ENCODE measurements at regions not wholly inside any gene's neighbourhood (a gene's known extent, or its start where the extent isn't known, plus 50 kb on each side); places are given as distances from the start of the nearest gene placed in this dataset.
"Not testable (repeated sequence)": the region's sequence is repeated elsewhere in the genome, so short reads cannot be mapped to it uniquely, and the experiment has no call there.

DNA sequence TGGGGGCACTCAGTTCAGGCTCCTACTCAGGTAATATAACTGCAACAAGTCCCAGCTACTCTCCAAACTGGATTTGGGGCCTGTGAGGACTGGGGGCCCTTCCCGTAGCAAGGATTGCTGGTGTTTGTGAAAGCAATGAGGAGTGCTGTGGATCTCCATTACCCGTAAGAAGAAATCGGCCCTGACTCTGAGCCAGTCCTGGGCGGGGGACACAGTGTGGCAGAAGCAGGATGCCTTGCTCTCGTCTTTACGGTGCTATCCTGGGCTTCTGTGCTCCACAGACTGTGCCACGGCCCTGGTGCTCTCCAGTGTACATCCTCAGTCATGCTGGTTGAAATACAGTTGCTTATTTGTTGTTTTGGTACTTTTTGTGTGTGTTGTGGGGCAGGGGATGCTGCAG lies 172.9 kb downstream of the NDUFA10 start:
- in situ Hi-C loops (cut with HindIII; ENCODE audit: low pct_unique_long_range_greater_than_20kb, low sequenced_read_pairs) = no loop called here
- no peak for DNase-seq (ENCODE audit: low read depth)

DNA sequence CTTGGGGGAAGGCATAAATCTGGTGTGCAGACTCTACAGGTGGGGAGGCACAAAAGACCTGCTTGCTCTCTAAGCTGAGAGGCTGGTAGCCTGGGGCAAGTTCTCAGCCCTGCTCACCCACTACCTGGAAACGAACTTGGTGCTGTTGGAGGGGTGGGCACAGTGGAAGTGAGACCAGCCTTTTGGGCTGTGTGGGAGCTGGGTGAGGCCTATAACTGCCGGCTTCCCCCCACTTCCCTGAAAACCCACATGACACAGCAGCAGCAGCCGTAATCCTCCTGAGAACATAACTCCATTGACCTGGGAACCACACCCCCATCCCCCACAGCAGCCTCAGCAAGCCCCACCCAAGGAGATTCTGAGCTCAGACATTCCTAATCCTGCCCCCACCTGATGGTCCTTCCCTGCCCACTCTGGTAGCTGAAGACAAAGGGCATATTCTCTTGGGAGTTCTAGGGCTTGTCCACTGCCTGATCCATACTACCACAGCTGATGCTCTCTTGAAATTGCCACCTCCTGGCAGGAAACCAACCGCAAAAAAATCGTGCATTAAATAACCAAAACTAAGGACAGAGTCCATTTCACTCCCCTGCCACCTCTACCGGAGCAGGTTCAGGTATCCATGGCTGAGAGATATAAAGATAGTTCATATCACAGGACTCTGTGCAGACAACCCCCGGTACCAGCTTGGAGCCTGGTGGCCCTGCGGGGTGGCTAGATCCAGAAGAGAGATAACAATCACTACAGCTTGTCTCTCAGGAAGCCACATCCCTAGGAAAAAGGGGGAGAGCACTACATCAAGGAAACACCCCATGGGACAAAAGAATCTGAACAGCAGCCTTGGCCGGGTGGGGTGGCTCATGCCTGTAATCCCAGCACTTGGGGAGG lies 178.1 kb downstream of the NDUFA10 start:
- no peak for DNase-seq (ENCODE audit: low read depth)
- in situ Hi-C loops (cut with HindIII; ENCODE audit: low pct_unique_long_range_greater_than_20kb, low sequenced_read_pairs) = no loop called here

DNA sequence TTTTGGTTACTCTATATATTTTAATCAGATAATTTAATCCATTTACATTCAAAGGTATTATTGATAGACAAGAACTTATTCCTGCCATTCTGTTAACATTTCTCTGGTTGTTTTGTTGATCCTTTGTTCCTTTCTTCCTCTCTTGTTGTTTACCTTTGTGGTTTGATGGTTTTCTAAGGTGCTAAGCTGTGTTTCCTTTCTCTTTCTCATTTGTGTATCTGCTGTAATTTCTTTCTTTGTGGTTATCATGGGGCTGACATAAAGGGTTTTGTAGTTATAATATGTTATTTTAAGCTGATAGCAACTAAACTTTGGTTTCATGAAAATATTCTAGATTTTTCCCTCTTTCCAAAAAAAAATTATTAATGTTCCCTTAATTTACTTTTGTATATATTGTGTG lies 179.2 kb downstream of the NDUFA10 start:
- in situ Hi-C loops (cut with HindIII; ENCODE audit: low pct_unique_long_range_greater_than_20kb, low sequenced_read_pairs) = no loop called here
- no peak for DNase-seq (ENCODE audit: low read depth)

DNA sequence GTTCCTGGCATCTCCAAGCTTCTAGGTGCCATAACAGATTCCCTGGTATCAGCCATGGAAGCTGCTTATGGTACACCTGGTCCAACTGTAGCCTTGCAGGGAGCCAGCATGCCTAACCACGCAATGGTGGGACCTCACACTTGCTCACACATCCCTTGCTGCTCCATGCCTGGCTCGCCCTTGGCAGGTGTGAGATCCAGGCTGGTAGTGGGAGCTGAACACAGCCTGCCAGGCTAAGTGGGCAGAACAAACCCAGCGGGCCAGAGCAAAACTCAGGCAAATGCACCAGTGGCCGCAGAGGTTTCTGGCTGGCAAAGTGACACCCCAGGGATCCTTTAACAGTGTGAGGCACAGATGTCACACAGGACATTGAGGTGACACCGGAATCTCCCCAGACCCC lies 185.8 kb downstream of the NDUFA10 start:
- no peak for DNase-seq (ENCODE audit: low read depth)
- in situ Hi-C loops (cut with HindIII; ENCODE audit: low pct_unique_long_range_greater_than_20kb, low sequenced_read_pairs) = no loop called here

DNA sequence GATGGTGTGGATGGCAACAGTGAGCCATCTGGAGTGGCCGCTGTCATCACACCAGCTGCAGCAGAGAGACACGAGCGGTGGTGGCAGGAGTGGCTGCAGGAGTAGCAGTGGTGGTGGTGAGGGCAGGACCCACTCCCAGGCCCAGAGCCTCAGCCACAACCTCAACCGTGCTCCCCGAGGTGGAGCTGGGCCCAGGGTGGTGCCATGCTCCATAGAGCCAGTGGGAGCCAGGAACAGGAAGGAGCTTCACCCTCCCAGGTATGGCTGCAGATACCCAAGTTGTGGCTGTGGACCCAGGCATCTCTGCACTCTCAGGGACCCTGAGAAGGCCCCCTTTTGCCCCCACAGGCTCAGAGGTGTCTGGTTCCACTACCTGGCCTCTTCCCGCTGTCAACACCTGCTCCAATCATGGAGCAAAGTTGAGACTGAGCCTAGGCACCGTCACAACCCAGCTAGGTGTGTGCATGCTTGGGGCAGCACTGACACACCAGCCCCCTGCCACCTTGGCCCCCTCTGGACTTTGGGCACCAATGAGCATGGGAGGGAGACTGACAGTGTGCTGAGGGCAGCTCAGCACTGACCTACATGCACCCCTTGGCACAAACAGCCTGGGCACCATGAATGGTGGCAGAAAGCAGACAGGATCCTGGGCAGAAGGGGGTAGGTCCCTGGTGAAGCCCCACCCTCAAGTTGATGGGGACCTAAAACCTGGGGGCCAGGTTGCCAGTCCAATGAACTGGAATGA lies 188.9 kb downstream of the NDUFA10 start:
- in situ Hi-C loops (cut with HindIII; ENCODE audit: low pct_unique_long_range_greater_than_20kb, low sequenced_read_pairs) = no loop called here
- DNase-seq (ENCODE audit: low read depth) = no peak

DNA sequence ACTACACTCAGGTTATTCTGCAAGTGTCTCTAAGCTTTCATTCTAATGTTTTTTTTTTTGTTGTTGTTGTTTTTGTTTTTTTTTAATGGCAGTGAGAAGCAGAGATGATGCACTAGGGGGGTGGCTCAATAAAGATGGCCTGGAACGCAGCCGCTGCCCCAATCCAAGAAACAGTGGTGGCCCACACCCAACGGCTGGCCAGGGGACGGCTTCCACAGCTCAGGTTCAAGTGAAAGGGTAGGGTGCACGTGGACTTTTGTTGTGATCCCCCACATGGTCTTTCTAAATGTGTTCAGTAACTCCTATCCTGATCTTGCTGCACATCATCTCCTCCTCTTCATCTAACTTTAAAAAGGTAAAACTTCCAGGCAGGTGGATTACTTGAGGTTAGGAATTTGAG lies 190.1 kb downstream of the NDUFA10 start:
- in situ Hi-C loops (cut with HindIII; ENCODE audit: low pct_unique_long_range_greater_than_20kb, low sequenced_read_pairs) = no loop called here

DNA sequence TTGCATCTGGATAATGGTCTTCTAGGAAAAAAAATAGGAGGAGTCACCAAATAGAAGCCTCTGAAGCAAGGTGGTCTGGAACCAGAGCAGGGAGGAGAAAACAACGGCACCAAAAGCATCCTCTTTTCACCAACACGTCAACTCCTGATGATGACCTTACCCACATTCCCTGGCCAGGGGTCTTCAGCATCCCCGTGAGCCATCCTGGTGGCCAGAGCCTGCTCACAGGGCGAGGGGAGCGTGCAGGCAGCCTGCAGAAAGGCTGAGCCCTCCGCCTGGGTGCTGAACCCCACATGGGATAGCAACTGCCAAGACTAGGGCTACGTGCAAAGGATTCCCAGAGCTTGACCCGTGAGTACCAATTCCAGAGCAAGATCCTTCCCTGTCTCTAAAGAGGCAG lies 191.0 kb downstream of the NDUFA10 start:
- in situ Hi-C loops (cut with HindIII; ENCODE audit: low pct_unique_long_range_greater_than_20kb, low sequenced_read_pairs) = no loop called here
- no peak for DNase-seq (ENCODE audit: low read depth)

More for the DNA sequence above, 190.1 kb downstream of the NDUFA10 start:
- no peak for DNase-seq (ENCODE audit: low read depth)

DNA sequence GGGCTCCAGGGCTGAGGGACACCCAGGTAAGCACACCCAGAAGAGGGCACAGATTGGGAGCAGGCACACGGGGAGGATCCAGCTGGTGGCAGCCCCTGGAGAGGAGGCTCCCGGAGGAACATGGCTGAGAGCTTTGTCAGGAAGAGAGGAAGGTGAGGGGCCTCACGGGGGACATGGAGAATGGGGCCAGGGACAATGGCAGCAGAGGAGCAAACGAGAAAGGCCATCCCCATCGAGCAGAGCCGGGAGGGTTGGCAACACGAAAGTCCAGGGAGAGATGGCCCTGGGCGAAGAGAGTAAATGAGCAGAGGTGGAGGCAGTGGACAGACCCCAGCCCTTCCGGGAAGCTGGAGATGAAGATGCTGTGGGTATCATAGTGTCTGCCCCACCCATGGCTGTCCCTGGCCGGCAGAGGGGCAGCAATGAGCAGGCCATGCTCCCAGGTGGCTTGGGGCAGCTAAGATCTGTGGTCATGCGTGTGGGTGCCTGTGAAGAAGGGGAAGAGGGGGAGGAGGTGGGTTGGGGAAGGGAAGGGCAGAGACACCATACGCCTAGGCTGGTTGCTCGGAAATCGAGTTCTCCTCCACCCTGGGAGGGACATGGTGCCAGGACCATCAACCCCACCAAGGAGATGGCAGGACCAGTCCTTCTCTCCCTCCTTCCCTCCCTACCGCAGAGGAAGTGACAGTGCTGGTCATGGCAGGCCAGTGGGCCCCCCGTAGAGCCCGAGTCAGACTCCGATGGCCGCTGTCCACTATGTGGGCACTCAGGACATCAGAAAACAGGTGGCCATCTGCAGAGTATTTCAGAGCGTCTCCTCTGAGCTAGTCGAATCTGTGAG lies 191.7 kb downstream of the NDUFA10 start:
- in situ Hi-C loops (cut with HindIII; ENCODE audit: low pct_unique_long_range_greater_than_20kb, low sequenced_read_pairs) = no loop called here

DNA sequence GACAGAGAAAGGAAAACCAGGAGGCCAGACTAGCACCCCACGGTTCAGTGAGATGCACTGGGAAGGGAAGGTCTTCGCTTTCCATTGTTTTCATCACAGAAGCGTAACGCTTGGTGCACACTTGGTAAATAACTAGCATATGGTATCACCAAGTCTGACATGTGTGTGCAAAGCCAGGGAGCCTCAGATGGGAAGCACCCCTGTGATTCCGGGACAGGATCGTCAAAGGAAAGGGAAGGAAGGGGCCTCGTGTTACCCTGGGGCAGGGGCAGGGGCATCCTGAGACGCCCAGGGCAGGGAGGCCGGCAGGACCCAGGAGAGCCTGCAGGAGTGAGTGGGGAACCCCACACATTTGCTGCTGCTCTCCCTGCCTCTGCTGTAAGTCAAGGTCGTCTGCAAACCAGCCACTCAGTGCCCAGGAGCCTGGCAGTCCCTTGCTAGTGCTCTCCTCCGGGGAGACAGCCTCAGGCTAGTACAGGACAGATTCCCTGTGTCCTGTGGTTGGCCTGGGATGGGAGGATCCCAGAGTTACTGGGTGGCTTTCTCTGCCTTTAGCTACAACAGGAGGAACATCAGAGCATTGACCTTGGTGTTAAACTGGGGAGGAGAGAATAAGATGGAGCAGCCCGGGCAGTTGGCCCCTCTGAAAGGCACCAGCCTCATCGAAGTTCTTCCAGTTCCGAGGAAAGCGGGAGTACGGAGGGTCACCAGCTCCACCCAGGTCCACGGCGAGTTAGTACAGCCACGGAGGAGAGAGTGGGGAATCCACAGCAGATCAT lies 192.5 kb downstream of the NDUFA10 start:
- no peak for DNase-seq (ENCODE audit: low read depth)
- in situ Hi-C loops (cut with HindIII; ENCODE audit: low pct_unique_long_range_greater_than_20kb, low sequenced_read_pairs) = no loop called here

More for the DNA sequence above, 191.7 kb downstream of the NDUFA10 start:
- DNase-seq (ENCODE audit: low read depth) = no peak

DNA sequence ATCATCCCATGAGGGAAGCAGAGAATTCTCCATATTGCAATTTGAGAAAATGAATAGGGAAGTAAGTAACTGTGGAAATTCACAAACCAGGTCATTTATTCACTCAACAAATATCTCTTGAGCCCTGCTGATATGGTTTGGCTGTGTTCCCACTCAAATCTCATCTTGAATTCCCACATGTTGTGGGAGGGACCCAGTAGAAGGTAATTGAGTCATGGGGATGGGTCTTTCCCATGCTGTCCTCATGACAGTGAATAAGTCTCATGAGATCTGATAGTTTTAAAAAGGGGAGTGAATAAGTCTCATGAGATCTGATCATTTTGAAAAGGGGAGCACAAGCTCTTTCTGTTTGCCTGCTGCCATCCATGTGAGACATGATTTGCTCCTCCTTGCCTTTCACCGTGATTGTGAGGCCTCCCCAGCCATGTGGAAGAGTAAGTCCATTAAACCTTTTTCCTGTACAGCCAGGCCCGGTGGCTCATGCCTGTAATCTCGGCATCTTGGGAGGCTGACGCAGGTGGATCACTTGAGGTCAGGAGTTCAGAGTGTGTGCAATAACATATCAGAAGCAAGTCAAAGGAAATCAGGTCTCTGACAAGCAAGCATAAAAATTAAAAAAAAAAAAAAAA lies 193.2 kb downstream of the NDUFA10 start:
- DNase-seq (ENCODE audit: low read depth) = no peak
- in situ Hi-C loops (cut with HindIII; ENCODE audit: low pct_unique_long_range_greater_than_20kb, low sequenced_read_pairs) = no loop called here

DNA sequence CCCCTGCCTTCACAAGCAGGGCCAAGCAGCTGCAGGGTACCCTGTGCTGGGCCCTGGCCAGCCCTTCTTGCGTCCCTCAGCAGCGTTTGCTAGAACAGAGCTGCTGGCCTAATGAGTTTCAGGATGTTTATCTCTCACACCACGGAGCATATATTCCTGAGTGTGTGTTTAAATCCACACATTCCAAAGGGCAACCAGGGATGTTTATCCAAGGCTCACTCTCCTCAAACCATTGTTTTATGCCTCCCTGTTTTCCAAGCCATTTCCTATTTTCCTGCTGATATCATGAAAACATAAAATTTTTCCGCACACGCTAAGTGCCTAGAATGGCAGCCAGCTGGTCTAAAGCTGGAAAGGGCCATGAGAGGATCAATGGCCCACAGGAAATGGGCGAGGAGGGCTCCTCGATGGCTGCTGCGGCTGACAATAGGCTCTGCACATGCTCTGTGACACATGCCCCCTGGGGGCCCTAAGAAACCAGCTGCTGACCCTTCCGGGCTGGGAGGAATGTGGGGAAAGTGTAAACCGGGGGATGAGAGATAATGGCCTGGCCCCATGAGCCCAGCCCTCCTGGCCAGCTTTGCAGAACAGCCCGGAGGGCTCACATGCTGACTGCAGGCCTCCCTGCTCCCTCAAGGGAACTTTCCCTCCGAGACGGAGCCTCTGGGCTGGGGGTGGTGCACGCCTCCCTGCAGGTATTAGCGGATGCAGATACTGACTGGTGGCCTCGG lies 194.0 kb downstream of the NDUFA10 start:
- in situ Hi-C loops (cut with HindIII; ENCODE audit: low pct_unique_long_range_greater_than_20kb, low sequenced_read_pairs) = no loop called here
- no peak for DNase-seq (ENCODE audit: low read depth)

DNA sequence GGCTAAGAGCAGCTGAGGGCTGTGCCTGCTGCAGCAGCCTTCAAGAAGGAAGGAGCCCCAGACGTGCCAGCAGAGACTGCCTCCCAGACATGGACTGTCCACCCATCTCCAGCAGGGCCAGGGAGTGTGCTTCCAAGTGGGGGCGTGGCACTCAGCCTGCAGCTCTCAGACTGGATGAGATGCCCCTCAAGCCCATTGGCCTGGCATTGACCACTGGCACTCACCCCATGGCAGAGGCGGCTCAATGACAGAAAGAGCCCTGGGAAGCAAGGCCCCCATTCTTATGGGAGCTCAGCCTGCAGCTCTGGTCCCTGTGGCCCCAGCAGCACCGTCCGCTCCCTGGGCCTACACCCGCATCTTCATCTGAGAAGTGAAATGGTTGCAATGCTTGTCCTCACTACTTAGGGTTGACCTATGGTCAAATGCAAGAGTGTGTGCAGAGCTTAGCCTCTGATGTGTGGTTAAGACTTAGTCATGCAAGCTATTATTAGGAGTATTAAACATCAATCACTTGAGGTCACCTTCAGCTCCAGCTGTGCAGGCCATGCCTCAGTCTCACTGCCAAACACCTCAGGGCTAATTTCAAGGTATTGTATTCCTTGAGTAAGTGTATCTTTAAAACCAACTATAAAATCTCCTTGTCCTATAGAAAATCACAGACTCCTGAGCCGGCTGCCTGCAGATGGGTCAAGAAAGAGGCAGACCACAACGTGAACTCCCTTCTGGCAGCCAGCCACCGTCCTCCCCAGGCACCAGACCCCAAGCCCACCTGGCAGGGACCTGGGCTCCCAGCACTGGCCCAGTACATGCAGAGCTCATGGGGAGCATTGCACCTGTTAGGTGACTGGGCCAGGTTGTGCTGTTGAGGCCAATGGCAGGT lies 194.8 kb downstream of the NDUFA10 start:
- DNase-seq (ENCODE audit: low read depth) = no peak
- in situ Hi-C loops (cut with HindIII; ENCODE audit: low pct_unique_long_range_greater_than_20kb, low sequenced_read_pairs) = no loop called here

DNA sequence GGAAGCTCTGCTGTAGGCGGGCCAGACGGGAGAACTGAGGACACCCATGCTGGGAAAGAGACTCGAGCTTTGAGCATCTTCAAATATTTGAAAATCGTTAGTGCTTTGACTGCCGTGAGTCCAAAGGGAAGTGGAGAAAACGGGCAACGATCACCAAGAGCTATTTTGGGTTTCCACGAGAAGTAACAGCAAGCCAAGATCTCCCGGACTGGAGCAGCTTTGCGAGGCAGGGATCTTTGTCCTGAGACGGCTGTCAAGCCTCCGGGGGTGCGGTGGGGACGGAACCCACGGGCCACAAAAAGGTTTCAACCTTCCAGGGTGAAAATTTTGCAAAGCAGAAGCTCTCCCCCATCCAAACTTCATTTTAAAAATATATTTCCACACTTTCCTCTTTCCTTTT lies 195.8 kb downstream of the NDUFA10 start:
- in situ Hi-C loops (cut with HindIII; ENCODE audit: low pct_unique_long_range_greater_than_20kb, low sequenced_read_pairs) = no loop called here
- no peak for DNase-seq (ENCODE audit: low read depth)

DNA sequence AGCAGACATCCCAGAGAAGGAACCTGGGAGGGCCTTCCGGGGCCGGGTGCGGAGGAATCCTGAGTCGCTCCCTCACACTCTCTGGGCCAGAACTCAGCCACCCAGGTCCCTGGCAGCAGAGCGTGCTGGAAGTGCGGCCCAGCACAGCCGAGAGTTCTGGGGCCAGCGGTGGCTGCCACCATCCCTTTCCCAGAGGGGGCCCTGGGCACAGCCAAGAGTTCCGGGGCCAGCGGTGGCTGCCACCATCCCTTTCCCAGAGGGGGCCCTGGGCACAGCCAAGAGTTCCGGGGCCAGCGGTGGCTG lies 196.2 kb downstream of the NDUFA10 start:
- in situ Hi-C loops (cut with HindIII; ENCODE audit: low pct_unique_long_range_greater_than_20kb, low sequenced_read_pairs); DNase-seq (ENCODE audit: low read depth): not testable (repeated sequence)

DNA sequence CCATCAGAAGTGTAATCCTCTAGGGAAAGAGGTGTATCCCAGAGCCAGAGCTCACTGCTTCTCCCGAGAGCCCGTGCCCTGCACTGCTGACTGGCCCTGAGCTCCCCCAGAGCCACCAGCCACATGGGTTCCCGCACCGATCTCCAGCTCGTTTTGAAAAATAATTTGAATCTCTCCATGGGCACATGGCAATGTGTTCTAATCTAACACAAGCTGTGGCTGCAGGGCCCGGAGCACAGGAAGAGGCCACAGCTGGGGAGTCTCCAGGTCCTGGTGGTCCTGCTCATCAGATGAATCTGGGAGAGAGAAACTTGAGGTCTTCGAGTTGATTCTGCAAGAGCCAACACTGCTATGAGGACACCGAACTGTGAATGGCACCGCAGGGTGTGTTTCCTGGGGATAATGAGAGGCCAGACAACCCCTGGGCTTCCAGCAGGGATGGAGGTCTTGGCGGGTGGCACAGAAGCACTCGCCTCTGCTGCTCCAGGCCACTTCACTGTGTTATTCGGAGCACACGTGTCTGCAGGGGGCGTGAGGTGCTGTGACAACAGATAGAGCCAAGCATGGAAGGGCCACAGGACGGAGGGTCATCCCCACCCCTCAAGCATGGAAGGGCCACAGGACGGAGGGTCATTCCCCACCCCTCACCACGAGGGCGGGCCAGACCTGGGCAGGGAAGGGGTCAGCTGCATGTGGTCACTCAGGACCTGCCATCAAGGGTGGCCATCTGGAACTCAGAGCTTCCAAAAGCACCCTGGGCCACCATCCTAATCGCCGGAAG lies 196.8 kb downstream of the NDUFA10 start:
- in situ Hi-C loops (cut with HindIII; ENCODE audit: low pct_unique_long_range_greater_than_20kb, low sequenced_read_pairs) = no loop called here

DNA sequence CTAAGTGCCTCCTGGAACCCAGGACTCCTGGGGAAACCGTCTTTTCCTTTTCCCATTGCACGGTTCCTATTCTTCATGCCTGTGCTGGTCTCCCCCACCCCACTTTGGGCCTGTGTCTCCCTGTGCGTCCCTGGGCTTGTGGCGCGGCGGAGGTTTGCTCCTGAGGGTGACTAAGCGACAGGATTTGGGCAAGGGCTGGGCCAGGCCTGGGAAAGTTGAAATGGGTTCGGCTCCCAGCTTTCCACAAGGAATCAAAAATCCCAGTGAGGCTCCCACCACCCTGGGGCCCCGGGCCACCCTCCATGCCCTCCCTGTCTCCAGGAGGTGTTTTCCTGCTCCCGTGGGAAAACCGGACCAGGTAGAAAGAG lies 197.6 kb downstream of the NDUFA10 start:
- in situ Hi-C loops (cut with HindIII; ENCODE audit: low pct_unique_long_range_greater_than_20kb, low sequenced_read_pairs) = no loop called here
- no peak for DNase-seq (ENCODE audit: low read depth)

More for the DNA sequence above, 196.8 kb downstream of the NDUFA10 start:
- DNase-seq (ENCODE audit: low read depth) = no peak

Data from Caki2 (cell line).